SJSA1 (cell line): ENCODE measurements at regions not wholly inside any gene's neighbourhood (a gene's known extent, or its start where the extent isn't known, plus 50 kb on each side); places are given as distances from the start of the nearest gene placed in this dataset.

Experiments used
- DNase-seq, 2 experiments: peaks; one replicate each; pipeline ENCODE4 v3.0.0-alpha.2; 2015 to 2020; ENCODE audit warnings: low spot score in 2 of 2, low read depth in 1 of 2
- H3K27ac ChIP-seq: fragments of 250-450 bp; sonication (Bioruptor Pico); 2 replicates; pipeline ENCODE4 v1.5.1; 2020; ENCODE audit warnings: mild to moderate bottlenecking, moderate library complexity
- H3K27me3 ChIP-seq: fragments of 250-450 bp; sonication (Bioruptor Pico); replicated peaks from 2 replicates; pipeline ENCODE4 v1.5.1; 2020; ENCODE audit warnings: mild to moderate bottlenecking, moderate library complexity
- H3K36me3 ChIP-seq: fragments of 250-450 bp; sonication (Bioruptor Pico); 2 replicates; pipeline ENCODE4 v1.5.1; 2020; ENCODE audit warnings: mild to moderate bottlenecking
- H3K4me1 ChIP-seq: fragments of 250-450 bp; sonication (Bioruptor Pico); replicated peaks from 2 replicates; pipeline ENCODE4 v1.6.1; 2021; ENCODE audit warnings: mild to moderate bottlenecking
- H3K4me3 ChIP-seq: fragments of 250-450 bp; sonication (Bioruptor Pico); 2 replicates; pipeline ENCODE4 v1.5.1; 2020; ENCODE audit warnings: mild to moderate bottlenecking
- H3K9me3 ChIP-seq: fragments of 250-450 bp; sonication (Bioruptor Pico); replicated peaks from 2 replicates; pipeline ENCODE4 v1.5.1; 2020; ENCODE audit warnings: mild to moderate bottlenecking

GRCh38 chr5:57680686-57681085 lies 198.1 kb upstream of the ACTBL2 start:
- no peak for DNase-seq
- Histone ChIP-seq H3K9me3 (no peaks in the 10 kb centered on the region), H3K4me1 (peaks cover 16% of the 10 kb centered on the region), H3K27ac (no peak overlapping the region), H3K4me3 (no peak overlapping the region), H3K36me3 (no peaks in the 10 kb centered on the region), H3K27me3 (no peaks in the 10 kb centered on the region)

- no peak overlapping the region for H3K4me3 ChIP-seq
- no peaks in the 10 kb centered on the region for H3K9me3 ChIP-seq
- H3K27ac ChIP-seq = no peak overlapping the region
- DNase-seq = no peak
- peaks cover 22% of the 10 kb centered on the region for H3K4me1 ChIP-seq
- H3K36me3 ChIP-seq = no peaks in the 10 kb centered on the region
- H3K27me3 ChIP-seq = no peaks in the 10 kb centered on the region
Measured at GRCh38 chr5:57677235-57677634, 194.6 kb upstream of the ACTBL2 start.

- Histone ChIP-seq H3K4me3 (no peak overlapping the region), H3K36me3 (no peaks in the 10 kb centered on the region), H3K9me3 (no peaks in the 10 kb centered on the region), H3K27ac (no peak overlapping the region), H3K27me3 (no peaks in the 10 kb centered on the region), H3K4me1 (peaks cover 22% of the 10 kb centered on the region)
- DNase-seq = peak in 1 of 2 experiments; percentile 11
Measured at GRCh38 chr5:57676222-57677098, 193.8 kb upstream of the ACTBL2 start.

- Histone ChIP-seq H3K27me3 (no peaks in the 10 kb centered on the region), H3K4me3 (no peak overlapping the region), H3K4me1 (peaks cover 22% of the 10 kb centered on the region), H3K27ac (no peak overlapping the region), H3K36me3 (no peaks in the 10 kb centered on the region), H3K9me3 (no peaks in the 10 kb centered on the region)
- peak in 1 of 2 experiments; percentile 21 for DNase-seq
Measured at GRCh38 chr5:57675236-57675635, 192.6 kb upstream of the ACTBL2 start.

- Histone ChIP-seq H3K27me3 (no peaks in the 10 kb centered on the region), H3K9me3 (no peaks in the 10 kb centered on the region), H3K27ac (no peak overlapping the region), H3K4me3 (no peak overlapping the region), H3K4me1 (peaks cover 13% of the 10 kb centered on the region), H3K36me3 (no peaks in the 10 kb centered on the region)
- no peak for DNase-seq
Measured at GRCh38 chr5:57671371-57671770, 188.8 kb upstream of the ACTBL2 start.

GRCh38 chr5:57666582-57666981 lies 184.0 kb upstream of the ACTBL2 start:
- H3K36me3 ChIP-seq = no peaks in the 10 kb centered on the region
- no peak for DNase-seq
- H3K27ac ChIP-seq = no peak overlapping the region
- H3K27me3 ChIP-seq = no peaks in the 10 kb centered on the region
- no peak overlapping the region for H3K4me3 ChIP-seq
- no peaks in the 10 kb centered on the region for H3K9me3 ChIP-seq
- no peaks in the 10 kb centered on the region for H3K4me1 ChIP-seq

GRCh38 chr5:57665146-57665936 lies 182.7 kb upstream of the ACTBL2 start:
- Histone ChIP-seq H3K27me3 (no peaks in the 10 kb centered on the region), H3K4me3 (no peak overlapping the region), H3K27ac (no peak overlapping the region), H3K36me3 (no peaks in the 10 kb centered on the region), H3K4me1 (no peaks in the 10 kb centered on the region), H3K9me3 (no peaks in the 10 kb centered on the region)
- DNase-seq = no peak

GRCh38 chr5:57664700-57665099 lies 182.1 kb upstream of the ACTBL2 start:
- Histone ChIP-seq H3K4me1 (no peaks in the 10 kb centered on the region), H3K27me3 (no peaks in the 10 kb centered on the region), H3K36me3 (no peaks in the 10 kb centered on the region), H3K4me3 (no peak overlapping the region), H3K9me3 (no peaks in the 10 kb centered on the region), H3K27ac (no peak overlapping the region)
- no peak for DNase-seq

- no peaks in the 10 kb centered on the region for H3K4me1 ChIP-seq
- H3K36me3 ChIP-seq = no peaks in the 10 kb centered on the region
- H3K9me3 ChIP-seq = no peaks in the 10 kb centered on the region
- no peak overlapping the region for H3K27ac ChIP-seq
- no peaks in the 10 kb centered on the region for H3K27me3 ChIP-seq
- DNase-seq = no peak
- H3K4me3 ChIP-seq = no peak overlapping the region
Measured at GRCh38 chr5:57663466-57663865, 180.9 kb upstream of the ACTBL2 start.

- Histone ChIP-seq H3K36me3 (no peaks in the 10 kb centered on the region), H3K4me1 (no peaks in the 10 kb centered on the region), H3K27me3 (no peaks in the 10 kb centered on the region), H3K4me3 (no peak overlapping the region), H3K9me3 (no peaks in the 10 kb centered on the region), H3K27ac (no peak overlapping the region)
- no peak for DNase-seq
Measured at GRCh38 chr5:57662991-57663390, 180.4 kb upstream of the ACTBL2 start.

- DNase-seq = no peak
- no peaks in the 10 kb centered on the region for H3K36me3 ChIP-seq
- H3K4me3 ChIP-seq = no peak overlapping the region
- 0 out of 2 replicates have a peak, but pooled peaks cover 3% of the 10 kb centered on the region for H3K9me3 ChIP-seq
- H3K27ac ChIP-seq = no peak overlapping the region
- no peaks in the 10 kb centered on the region for H3K27me3 ChIP-seq
- H3K4me1 ChIP-seq = no peaks in the 10 kb centered on the region
Measured at GRCh38 chr5:57659886-57660285, 177.3 kb upstream of the ACTBL2 start.

- H3K4me3 ChIP-seq = no peak overlapping the region
- DNase-seq = no peak
- no peaks in the 10 kb centered on the region; the same call in 1 of the 2 replicates for H3K4me1 ChIP-seq
- H3K36me3 ChIP-seq = no peaks in the 10 kb centered on the region
- H3K9me3 ChIP-seq = 0 out of 2 replicates have a peak, but pooled peaks cover 3% of the 10 kb centered on the region
- H3K27me3 ChIP-seq = no peaks in the 10 kb centered on the region
- H3K27ac ChIP-seq = no peak overlapping the region
Measured at GRCh38 chr5:57658018-57658417, 175.4 kb upstream of the ACTBL2 start.

- Histone ChIP-seq H3K27me3 (no peaks in the 10 kb centered on the region), H3K27ac (no peak overlapping the region), H3K9me3 (0 out of 2 replicates have a peak, but pooled peaks cover 3% of the 10 kb centered on the region), H3K4me3 (no peak overlapping the region), H3K36me3 (no peaks in the 10 kb centered on the region), H3K4me1 (peaks cover 7% of the 10 kb centered on the region)
- DNase-seq = no peak
Measured at GRCh38 chr5:57655228-57655627, 172.6 kb upstream of the ACTBL2 start.
